ENCODE measurements at regions not wholly inside any gene's neighbourhood (a gene's known extent, or its start where the extent isn't known, plus 50 kb on each side); places are given as distances from the start of the nearest gene placed in this dataset.
A peak's percentile ranks its signal among the peaks of the same experiment; 100 is the strongest.

DNA sequence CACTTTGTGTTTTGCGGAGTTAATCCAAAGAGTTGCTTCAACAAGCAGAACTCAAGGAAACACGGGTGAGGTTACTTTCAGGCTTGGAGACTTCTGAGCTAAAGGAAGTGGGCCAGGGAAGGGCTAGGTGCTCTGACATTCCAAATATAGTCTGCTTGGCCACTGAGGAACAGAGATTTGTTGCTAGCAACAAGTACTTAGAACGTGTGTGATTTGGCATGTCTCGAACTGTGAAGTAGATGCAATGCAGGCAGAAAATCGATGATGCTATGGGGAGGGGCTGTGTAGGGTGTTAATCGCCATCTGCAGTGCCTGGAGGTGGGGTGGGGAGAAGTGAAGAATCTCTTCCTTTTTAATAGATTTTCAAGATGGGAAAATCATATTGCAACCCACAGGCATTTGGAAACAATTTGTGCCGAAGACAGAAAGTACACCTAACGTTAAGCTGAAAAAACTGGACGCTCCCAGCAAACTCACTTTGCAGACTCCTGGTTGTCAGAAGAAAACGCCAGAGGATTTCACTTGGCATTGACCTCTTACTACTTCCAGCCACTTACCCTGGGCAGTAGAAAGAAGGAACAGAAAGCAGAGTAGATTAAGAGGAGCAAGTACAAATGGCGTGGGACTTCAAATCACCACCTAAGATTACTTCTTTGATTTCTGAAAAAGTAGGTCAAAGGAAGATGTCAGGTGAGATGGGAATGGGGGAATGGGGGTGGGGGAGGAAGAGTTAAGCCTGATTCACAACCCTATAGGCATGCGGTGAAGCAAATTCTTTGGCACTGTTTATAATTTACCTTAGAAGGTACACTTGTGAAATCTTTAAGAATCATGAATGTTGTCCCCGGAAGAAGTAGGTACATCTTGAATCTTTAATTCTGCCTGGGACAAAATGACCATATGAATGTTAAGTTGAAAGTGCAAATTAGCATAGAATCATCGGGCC is 314.1 kb downstream of the CD83 start:
- DNase-seq (ENCODE audit: low spot score) = no peak

GRCh38 chr6:14434916-14435690 is 317.5 kb downstream of the CD83 start:
- no peak for DNase-seq (ENCODE audit: low spot score)

DNA sequence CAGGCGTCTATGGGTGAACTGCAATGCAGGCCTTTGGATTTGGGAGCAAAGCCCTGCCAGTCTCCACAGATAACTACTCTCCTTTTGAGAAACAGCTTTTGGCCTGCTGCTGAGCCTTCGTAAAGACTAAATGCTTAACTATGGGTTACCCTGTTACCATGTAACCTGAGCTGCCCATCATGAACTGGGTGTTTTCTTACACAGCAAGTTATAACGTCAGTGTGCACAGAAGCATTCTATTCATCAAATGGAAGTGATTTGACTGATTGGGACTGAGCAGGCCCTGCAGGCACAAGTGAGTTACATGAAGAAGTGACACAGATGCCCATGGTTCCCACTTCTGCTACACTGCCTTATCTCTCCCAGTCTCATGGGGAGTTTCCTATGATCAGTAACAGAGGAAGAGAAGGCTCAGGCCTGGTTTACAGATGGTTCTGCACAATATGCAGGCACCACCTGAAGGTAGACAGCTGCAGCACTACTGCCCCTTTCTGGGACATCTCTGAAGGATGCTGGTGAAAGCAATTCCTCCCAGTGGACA is 319.1 kb downstream of the CD83 start:
- DNase-seq (ENCODE audit: low spot score) = no peak

- no peak for DNase-seq (ENCODE audit: low spot score)
Observed at GRCh38 chr6:14439419-14439818, 321.8 kb downstream of the CD83 start.

DNA sequence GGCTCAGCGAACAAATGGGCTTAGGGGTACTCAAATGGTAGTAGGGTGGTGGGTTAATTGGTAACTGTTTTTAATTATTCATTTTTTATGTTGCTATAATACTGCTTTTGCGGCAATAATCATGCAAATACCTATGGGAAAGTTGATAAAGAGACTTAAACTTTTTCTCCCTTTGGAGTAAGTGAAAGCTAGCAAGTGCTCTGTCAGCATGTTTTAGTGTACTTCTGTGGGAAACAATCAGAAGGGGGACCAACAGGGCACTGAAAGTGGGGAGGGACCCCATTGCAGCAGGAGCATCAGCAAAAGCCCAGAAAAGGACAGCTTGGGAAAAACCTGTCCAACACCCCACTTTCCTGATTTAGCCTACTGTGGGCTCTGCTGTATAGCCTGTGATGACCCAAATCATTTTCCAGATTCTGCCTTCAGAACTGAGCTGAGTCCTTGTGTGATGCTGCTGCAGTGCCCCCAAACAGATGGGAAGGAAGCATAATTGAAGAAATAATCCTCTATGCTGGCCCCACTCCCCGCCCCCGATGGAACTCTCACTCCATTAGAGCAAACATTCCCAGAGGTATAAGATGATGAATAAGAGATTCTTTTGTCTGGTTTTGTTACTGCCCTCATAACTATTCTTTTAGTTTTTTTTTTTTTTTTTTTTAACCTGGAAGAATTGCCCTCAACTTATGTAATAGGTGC is 322.8 kb downstream of the CD83 start:
- no peak for DNase-seq (ENCODE audit: low spot score)

- peak; percentile 14 for DNase-seq (ENCODE audit: low spot score)
Observed at GRCh38 chr6:14440940-14441781, 323.6 kb downstream of the CD83 start.

DNA sequence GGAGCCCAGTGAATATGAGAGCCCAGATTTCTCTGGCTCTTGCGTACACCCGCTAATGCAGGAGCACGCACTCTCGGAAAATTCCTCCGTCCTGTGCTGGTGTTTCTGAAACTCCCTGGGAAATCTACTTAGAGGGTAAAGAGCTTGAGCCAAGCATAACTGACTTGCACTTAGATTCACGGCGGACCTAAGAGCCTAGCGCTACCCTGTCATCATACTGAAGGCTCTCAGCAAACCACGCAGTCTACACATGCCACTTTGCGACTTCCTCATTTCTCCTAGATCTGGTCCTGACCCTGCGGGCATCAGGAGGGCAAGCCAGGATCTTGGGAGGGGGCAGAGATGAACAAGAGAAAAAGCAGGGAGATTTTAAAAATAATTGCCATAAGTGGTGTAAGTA is 324.7 kb downstream of the CD83 start:
- no peak for DNase-seq (ENCODE audit: low spot score)

- no peak for DNase-seq (ENCODE audit: low spot score)
Observed at GRCh38 chr6:14443629-14444268, 326.2 kb downstream of the CD83 start.

DNA sequence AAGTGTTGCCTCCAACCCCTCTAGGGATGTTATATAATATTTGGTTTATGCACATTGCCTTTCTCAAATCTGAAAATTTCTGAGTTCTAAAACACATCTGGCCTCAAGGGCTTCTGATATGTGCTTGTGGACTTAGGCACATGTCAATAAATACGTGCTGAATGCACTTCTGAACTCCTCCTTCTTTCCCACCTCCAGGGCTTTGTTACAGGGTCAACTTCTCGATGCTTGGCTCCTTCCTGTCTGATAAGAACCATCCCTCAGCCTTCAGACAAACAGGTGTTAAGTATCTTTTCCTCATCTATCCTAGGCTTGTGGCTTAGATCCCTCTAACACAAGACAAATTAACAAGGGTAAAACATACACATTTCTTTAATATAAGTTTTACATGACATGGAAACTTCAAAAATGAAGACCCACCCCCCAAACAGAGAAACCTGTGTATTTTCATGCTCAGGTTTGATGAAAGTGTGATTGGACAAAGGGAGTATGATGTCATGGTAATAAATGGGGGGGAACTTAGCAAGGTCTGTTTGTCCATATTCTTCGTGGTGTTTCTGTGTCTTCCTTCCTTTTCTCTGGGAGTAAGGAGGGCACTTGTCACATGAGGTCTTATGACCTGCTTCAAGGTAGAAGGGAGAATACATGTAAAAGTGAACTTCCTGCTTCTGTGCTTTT is 326.9 kb downstream of the CD83 start:
- DNase-seq (ENCODE audit: low spot score) = no peak

DNA sequence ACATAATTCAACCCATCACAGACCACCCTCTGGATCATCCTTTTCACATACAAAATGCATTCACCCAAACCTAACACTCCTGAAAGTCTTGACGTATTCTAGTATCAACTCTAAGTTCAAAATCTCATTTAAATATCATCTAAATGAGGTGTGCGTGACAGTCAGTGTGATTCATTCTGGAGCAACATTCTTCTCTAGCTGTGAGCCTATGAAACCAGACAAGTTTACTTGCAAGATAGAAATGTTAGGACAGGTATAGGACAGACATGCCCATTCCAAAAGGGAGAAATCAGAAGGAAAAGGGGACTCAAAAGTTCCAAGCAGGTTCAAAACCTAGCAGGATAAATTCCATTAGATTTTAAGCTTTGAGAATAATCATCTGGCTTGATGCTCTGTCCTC is 329.7 kb downstream of the CD83 start:
- DNase-seq (ENCODE audit: low spot score) = no peak

DNA sequence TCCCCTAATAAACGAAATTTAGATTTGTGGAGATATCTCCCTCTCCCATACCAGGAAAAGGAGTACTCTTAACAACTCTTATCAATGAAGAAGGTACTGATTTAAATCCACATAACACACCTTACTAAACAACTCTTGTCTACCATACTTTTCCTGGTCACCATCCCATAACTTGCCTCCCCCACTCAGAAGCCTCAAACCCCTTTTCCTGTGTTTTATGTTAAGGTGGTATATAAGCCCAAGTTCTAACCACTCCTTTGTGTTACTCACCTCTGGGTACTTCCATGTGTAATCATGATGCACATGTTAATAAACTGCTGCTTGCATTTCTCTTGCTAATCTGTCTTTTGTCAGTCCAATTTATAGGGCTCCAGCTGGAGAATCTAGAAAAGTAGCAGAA is 330.7 kb downstream of the CD83 start:
- DNase-seq (ENCODE audit: low spot score) = no peak

DNA sequence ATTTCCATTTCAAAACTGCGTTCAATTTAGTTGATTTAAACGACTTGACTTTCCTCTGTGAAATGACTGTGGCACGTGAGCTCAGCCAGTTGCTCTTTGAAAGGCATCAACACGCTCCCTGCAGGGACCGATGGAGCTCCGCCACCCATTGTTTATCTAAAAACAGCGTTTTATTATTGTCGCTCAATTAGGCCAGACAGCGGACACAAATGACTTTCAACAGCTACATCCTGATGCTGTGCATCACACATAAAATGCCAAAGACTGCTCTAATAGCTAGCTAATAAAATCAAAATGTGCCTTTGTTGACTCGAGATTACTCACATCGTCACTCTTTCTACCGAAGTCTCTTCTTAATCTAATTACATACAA is 332.5 kb downstream of the CD83 start:
- DNase-seq (ENCODE audit: low spot score) = no peak

GRCh38 chr6:14450578-14450977 is 333.0 kb downstream of the CD83 start:
- no peak for DNase-seq (ENCODE audit: low spot score)

DNA sequence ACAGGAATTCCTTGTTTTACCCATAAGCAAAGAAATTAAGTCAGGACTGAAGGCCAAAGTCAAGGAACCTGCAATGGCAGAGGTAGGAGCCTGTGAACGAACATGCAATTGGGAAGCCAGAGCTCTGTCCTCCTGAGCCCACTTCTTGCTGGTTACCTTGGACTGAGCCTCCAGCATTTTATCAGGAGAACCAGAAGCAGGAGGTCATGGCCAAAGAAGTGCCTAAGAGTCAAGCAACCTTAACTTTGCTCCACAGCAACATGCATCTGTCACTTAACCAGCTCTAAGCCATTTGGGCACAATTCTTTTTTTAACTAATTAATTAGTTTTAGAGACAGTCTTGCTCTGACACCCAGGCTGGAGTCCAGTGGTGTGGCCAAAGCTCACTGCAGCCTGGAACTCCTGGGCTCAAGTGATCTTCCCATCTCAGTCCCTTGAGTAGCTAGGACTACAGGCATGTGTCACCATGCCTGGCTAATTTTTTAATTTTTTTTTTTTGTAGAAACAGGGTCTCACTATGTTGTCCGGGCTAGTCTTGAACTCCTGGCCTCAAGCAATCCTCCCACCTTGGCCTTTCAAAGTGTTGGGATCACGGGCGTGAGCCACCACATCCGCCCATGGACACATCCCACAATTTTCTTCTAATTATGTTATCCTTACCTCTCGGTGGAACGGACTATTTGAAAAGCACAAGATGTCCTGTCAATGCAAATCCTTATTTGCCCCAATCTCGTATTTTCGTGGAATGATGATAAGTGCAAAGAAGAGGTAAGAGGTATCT is 334.2 kb downstream of the CD83 start:
- DNase-seq (ENCODE audit: low spot score) = no peak

- DNase-seq (ENCODE audit: low spot score) = no peak
Observed at GRCh38 chr6:14452567-14453527, 335.3 kb downstream of the CD83 start.

- no peak for DNase-seq (ENCODE audit: low spot score)
Observed at GRCh38 chr6:14453712-14454472, 336.3 kb downstream of the CD83 start.

GRCh38 chr6:14454473-14454775 is 336.9 kb downstream of the CD83 start:
- no peak for DNase-seq (ENCODE audit: low spot score)
